ENCODE measurements at regions not wholly inside any gene's neighbourhood (a gene's known extent, or its start where the extent isn't known, plus 50 kb on each side); places are given as distances from the start of the nearest gene placed in this dataset.
"Not testable (repeated sequence)": the region's sequence is repeated elsewhere in the genome, so short reads cannot be mapped to it uniquely, and the experiment has no call there.

GRCh38 chr6:96420294-96420693, 101.3 kb upstream of the UFL1 start:
- no peak for TF ChIP-seq POU6F1 (CRISPR knock-in tag; IDR thresholded peaks at IDR 0.05; ENCODE audit: borderline replicate concordance, low read depth)
- TF ChIP-seq ISL1 (CRISPR knock-in tag; IDR thresholded peaks at IDR 0.05), result no peak

GRCh38 chr6:96433950-96434349, 87.7 kb upstream of the UFL1 start:
- no peak for ATAC-seq
- TF ChIP-seq ZNF70 (CRISPR knock-in tag; IDR thresholded peaks at IDR 0.05), result no peak
- no peak for TF ChIP-seq TOX (CRISPR knock-in tag; IDR thresholded peaks at IDR 0.05; ENCODE audit: borderline replicate concordance)
- TF ChIP-seq SNAI2 (CRISPR knock-in tag; IDR thresholded peaks at IDR 0.05), result no peak
- TF ChIP-seq ZFP30 (CRISPR knock-in tag; IDR thresholded peaks at IDR 0.05), result no peak
- no peak for TF ChIP-seq ZNF565 (CRISPR knock-in tag; conservative IDR thresholded peaks at IDR 0.05; ENCODE audit: low read depth)
- no peak for TF ChIP-seq OSR1 (CRISPR knock-in tag; IDR thresholded peaks at IDR 0.05)
- TF ChIP-seq CSRNP3 (CRISPR knock-in tag; IDR thresholded peaks at IDR 0.05), result no peak
- no peak for TF ChIP-seq PATZ1 (CRISPR knock-in tag; IDR thresholded peaks at IDR 0.05; ENCODE audit: borderline replicate concordance)
- TF ChIP-seq ESRRG (CRISPR knock-in tag; IDR thresholded peaks at IDR 0.05), result no peak
- no peak for TF ChIP-seq ARNTL (CRISPR knock-in tag; IDR thresholded peaks at IDR 0.05; ENCODE audit: borderline replicate concordance, low read depth)
- no peak for TF ChIP-seq ZFP3 (CRISPR knock-in tag; IDR thresholded peaks at IDR 0.05)
- no peak for TF ChIP-seq ZNF8 (CRISPR knock-in tag; IDR thresholded peaks at IDR 0.05)

More at GRCh38 chr6:96420294-96420693, 101.3 kb upstream of the UFL1 start:
- ATAC-seq, result no peak

GRCh38 chr6:96436398-96436797, 85.2 kb upstream of the UFL1 start:
- TF ChIP-seq PPARA (CRISPR knock-in tag; IDR thresholded peaks at IDR 0.05; ENCODE audit: borderline replicate concordance) (no peak), ARNTL (CRISPR knock-in tag; IDR thresholded peaks at IDR 0.05; ENCODE audit: borderline replicate concordance, low read depth) (no peak), POU6F1 (CRISPR knock-in tag; IDR thresholded peaks at IDR 0.05; ENCODE audit: borderline replicate concordance, low read depth) (no peak), ZNF565 (CRISPR knock-in tag; conservative IDR thresholded peaks at IDR 0.05; ENCODE audit: low read depth) (no peak), CSDC2 (CRISPR knock-in tag; IDR thresholded peaks at IDR 0.05) (no peak)
- ATAC-seq, result no peak

GRCh38 chr6:96437228-96437627, 84.4 kb upstream of the UFL1 start:
- ATAC-seq, result not testable (repeated sequence)

GRCh38 chr6:96450082-96450769, 71.4 kb upstream of the UFL1 start:
- ATAC-seq, result no peak
- TF ChIP-seq PPARA (CRISPR knock-in tag; IDR thresholded peaks at IDR 0.05; ENCODE audit: borderline replicate concordance), result no peak
- TF ChIP-seq CSDC2 (CRISPR knock-in tag; IDR thresholded peaks at IDR 0.05), result no peak
- no peak for TF ChIP-seq TCF4 (CRISPR knock-in tag; IDR thresholded peaks at IDR 0.05; ENCODE audit: borderline replicate concordance)
- no peak for TF ChIP-seq ZC3H10 (CRISPR knock-in tag; IDR thresholded peaks at IDR 0.05)
- TF ChIP-seq ARNTL (CRISPR knock-in tag; IDR thresholded peaks at IDR 0.05; ENCODE audit: borderline replicate concordance, low read depth), result no peak
- no peak for TF ChIP-seq ESRRG (CRISPR knock-in tag; IDR thresholded peaks at IDR 0.05)
- no peak for TF ChIP-seq ZFP3 (CRISPR knock-in tag; IDR thresholded peaks at IDR 0.05)
- no peak for TF ChIP-seq SNAI2 (CRISPR knock-in tag; IDR thresholded peaks at IDR 0.05)
- TF ChIP-seq CREB5 (CRISPR knock-in tag; IDR thresholded peaks at IDR 0.05; ENCODE audit: low read depth), result no peak
- TF ChIP-seq ZNF8 (CRISPR knock-in tag; IDR thresholded peaks at IDR 0.05), result no peak
- TF ChIP-seq RARB (CRISPR knock-in tag; IDR thresholded peaks at IDR 0.05), result no peak
- no peak for TF ChIP-seq TSHZ2 (CRISPR knock-in tag; IDR thresholded peaks at IDR 0.05)
- no peak for TF ChIP-seq OSR1 (CRISPR knock-in tag; IDR thresholded peaks at IDR 0.05)

Data from SK-N-SH treated with all-trans-retinoic acid at 6 μM for 48 hours (cell line).